Activated CD4-positive, alpha-beta T cell treated with anti-CD3 and anti-CD28 coated beads, Interleukin-2, amount 50 U/mL, for 24 hours (primary cell): ENCODE measurements at regions not wholly inside any gene's neighbourhood (a gene's known extent, or its start where the extent isn't known, plus 50 kb on each side); places are given as distances from the start of the nearest gene placed in this dataset.

Source experiments
- DNase-seq, 2 donors: peaks; one replicate each; pipeline ENCODE4 v3.0.0-alpha.2; 2020; ENCODE audit warnings: low read depth in 1 of 2, low spot score in 1 of 2

GRCh38 chr20:57881466-57882385 is 171.9 kb upstream of the PMEPA1 start:
- no peak for DNase-seq

GRCh38 chr20:57880571-57880892 is 170.7 kb upstream of the PMEPA1 start:
- no peak for DNase-seq

- DNase-seq: no peak
These were observed 170.2 kb upstream of the PMEPA1 start for GRCh38 chr20:57879779-57880570.

GRCh38 chr20:57879437-57879778 is 169.6 kb upstream of the PMEPA1 start:
- DNase-seq: no peak

DNA sequence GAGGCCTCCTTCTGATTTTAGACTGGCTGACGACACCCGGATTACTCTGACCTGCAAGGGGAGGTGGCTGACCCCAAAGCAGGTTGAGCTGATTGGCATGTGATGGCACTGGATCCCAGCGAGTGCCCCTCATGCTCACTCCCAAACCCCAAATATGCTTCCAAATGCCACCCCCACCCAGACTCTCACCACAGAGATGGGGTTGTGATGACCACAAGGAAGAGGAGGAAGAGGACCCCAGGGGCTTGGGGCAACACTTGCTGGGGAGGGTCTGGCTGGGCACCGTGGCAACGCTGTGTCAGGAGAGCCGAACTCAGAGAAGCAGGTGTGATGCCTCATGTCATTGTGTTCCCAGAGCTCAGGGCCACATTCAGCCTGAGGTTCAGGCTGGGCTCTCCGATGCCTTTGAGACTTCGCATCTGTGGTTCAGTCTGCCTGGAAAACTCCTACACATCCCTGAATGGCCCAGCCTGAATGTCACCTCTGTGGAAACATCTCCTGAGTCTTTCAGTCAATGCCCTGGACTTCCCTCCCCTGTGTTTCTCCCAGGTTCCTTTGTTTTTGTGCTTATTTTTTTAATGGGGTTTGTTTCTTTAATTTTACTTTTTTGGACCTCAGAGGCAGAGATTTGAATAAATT is 169.1 kb upstream of the PMEPA1 start:
- DNase-seq: no peak

DNA sequence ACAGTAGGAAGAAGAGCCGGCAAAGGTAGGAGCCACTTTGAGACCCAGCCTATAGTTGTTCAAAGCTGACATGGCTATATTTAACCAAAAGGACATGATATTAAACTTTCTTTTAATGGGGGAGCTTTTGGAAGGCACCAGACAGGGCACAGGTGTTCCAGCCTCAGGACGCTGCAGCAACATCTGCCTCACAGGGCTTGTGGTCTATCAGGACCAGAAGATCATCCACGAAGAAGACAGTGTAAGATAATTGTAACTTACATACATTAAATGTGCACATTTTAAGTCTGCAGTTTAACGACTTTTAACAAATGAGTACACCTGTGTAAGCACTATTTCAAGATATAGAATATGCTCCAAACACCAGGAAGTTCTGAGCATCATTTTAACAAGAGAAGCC is 168.2 kb upstream of the PMEPA1 start:
- no peak for DNase-seq

- DNase-seq: no peak
These were observed 167.5 kb upstream of the PMEPA1 start for GRCh38 chr20:57877131-57877824.

- no peak for DNase-seq
These were observed 166.3 kb upstream of the PMEPA1 start for GRCh38 chr20:57876163-57876562.

DNA sequence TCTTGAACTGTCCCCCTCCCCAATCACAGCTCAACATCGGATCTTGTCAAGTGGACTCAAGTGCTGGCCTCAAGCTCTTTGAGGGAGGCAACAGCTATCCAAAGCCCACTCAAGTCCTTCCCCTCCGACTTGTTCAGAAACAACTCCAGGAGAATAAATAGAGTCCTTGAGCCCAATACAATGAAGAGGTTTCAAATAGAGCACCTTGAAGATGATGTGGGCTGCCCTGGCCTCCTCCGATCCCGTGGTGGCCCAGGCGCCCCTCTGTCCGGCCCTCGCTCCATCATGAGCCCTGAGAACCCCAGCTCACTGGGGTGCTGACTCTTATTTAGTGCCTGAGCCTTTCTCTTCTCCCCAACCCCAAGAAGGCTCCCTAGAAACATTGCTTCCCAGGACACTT is 164.3 kb upstream of the PMEPA1 start:
- no peak for DNase-seq

DNA sequence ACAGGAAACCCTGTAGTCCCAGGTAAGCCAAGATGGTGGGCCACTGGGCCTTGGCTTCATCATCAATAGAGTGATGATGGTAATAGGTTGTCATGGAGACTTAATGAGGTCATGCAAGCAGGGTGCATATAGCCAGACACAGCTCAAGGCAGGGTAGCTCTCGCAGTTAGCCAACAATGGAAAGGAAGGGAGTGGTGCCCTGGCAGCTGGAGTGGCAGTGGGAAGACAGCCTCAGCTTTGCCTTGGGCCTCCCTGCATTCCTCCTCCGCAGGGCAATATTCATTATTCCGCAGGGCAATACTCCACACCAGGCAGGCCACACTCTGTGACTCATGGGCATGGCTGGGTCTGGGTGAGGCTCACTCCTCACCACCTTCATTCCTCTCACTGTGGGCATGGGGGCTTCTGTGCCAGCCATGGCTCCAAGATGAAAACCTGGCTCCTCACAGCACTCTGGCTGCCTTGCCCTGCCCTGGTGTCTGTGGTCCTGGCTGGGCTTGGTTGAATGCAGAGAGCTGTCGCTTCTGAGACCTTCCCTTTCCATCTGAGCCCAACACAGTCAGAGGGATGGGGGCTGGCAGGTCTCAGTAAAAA is 163.1 kb upstream of the PMEPA1 start:
- no peak for DNase-seq

- DNase-seq: no peak
These were observed 161.4 kb upstream of the PMEPA1 start for GRCh38 chr20:57871237-57871632.

DNA sequence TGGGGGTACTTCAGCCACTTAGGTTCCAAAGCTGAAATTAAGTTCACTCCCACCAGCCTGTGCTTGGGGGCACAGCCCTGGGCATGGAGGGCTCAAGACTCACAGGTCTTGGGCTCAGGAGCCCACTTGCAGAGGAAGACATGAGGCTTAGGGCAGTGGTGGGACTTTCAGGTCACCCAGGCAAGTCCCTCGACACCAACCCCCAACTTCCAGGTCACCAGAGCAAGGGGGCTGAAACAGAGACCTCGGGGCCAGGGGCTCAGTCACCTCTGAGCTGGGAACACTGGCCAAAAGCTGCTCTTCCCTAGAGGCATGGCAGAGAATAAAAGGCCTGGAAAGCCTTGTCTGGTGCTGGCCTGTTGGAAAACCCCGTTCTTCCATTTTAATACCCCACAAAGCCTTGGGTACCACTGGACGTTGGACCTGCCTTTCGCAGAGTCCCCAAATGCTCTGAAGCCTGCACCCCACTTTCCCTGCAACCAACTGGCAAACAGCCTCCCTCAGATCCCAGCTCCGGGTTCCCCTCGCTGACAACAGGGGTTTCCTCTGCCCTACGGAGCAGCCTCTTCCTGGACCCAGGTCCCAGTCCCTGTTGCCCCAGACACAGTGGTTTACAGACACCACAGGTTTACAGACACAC is 160.9 kb upstream of the PMEPA1 start:
- no peak for DNase-seq

- no peak for DNase-seq
These were observed 160.1 kb upstream of the PMEPA1 start for GRCh38 chr20:57869951-57870315.

DNA sequence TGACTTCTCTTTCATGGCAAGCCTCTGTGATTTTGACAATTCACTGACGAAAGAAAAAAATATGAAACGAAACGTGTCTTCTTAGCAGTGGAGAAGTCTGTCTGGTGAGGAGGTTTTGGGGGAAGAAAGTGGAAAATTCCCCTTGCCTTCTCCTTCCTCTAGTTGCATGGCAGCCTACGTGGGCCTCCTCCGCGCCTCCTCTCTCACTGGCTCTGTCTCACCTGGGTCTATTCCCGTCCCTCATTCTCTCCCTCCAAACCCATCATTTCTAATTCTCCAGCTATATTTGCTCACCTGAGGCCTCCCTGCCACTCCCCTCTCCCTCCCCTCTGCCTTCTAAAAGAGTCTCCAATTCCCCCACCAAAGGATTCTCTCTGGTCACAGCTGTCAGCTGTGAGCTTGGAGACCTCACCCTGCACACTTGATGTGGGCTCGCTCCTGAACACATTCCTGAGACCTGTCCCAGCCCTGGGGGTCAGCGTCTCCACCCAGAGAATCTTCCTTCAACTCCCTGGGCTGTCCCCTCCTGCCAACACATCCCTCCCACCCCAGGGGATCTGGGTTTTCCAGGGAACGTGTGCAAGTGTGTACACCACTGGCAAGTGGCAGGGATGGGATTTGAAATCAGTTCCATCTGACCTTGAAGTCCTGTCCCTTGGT is 159.6 kb upstream of the PMEPA1 start:
- no peak for DNase-seq

GRCh38 chr20:57868310-57868709 is 158.5 kb upstream of the PMEPA1 start:
- no peak for DNase-seq

GRCh38 chr20:57867807-57868206 is 158.0 kb upstream of the PMEPA1 start:
- DNase-seq: no peak

DNA sequence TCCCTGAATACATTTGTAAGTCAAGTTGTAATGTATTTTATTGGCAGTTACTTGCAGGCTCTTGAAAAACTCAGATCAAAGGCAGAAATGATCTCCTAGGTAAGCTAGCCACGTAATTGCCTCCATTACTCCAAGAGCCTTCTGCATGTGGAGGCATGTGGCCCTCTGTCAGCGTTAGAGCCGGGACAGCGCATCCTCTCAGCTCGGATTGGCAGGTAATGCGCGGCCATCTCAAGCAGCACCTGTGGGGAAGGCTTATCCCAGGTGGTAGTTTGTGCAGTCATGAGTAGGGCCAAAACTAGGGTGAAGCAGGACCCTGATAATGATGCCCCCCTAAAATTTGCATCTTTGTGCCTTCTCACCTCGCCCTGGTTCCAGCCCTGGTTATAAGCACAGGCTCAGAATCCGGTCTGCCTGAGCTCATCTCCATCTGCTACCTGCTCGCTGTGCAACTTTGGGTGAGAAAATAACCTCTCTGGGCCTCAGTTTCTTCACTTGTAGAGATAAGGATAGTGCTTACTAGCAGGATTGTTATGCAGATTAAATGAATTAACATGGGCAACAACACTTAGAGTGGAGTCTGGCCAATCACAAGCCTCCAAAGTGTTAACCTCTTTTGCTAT is 157.5 kb upstream of the PMEPA1 start:
- DNase-seq: no peak

DNA sequence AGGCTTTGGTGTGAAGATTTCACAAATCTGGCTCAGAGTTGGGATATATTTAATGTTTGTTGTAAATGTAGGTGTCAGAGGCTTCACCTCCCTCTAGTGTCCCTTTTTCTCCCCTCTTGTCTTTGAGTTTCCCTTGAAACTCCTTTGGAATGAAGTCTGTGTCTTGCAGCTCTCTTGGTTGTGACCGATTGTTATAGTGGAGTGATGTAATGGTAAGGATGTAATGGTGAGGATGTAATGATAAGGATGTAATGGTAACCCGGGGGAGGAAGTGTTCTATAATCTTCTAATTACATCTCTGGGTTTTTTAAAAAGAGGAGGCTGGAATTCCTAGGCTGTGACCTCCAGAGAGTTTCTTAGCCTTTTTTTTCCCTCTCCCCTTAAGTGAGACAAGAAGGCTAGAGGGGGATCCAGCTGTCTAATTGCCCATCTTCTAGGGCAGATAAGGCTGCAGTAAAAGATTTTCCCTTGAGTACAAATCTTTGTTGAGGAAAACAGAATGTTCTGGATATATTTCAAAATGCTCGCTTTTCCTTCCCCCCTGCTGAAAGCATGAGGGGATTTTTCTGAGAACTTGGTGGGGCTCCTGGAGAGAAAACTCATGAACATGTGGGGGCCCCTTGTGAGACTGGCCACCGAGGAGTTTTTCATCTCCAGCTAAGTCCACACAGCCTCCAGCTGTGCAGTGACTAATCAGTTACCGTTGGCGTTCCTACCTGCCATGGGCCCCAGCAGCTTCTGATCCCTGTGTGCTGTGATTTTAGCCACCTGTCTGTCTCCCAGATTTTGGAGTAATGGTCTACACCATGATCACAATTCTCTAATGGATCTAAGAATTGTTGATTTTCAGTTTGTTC is 156.7 kb upstream of the PMEPA1 start:
- DNase-seq: no peak

GRCh38 chr20:57865266-57865665 is 155.5 kb upstream of the PMEPA1 start:
- DNase-seq: no peak
